ENCODE measurements at regions not wholly inside any gene's neighbourhood (a gene's known extent, or its start where the extent isn't known, plus 50 kb on each side); places are given as distances from the start of the nearest gene placed in this dataset.

DNA sequence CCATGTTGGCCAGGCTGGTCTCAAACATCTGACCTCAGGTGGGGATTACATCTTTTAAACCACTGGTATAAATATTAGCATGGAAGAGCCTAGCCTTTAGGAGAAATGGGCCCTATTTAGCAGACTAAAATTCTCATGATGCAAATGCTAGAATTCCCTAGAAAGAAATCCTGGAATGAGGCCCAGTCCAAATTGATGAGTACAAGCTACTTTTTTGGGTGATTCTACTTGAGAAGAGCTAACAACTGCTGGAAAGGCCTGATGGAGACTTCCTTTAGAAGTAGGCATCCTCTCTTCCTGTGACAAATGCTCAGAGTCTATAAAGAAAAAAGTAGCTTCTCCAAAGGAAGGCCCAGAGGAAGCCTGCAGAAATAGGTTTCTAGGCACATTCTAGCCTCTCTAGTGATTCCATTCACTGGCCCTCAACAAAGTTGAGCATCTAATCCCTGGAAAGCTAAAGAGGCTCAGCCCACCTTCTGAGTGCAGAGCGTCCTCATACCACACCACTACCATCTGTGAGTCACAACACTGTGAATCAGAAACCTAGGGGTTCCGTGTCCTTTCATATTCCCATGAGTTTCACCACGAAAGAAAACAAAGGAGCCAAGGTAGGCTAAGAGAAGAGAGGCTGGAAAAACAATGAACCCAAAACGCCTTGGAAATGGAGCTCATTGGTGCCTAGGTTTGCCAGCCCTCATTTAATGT lies 183.1 kb downstream of the C1D start:
- no peak for DNase-seq (ENCODE audit: low read depth)
- TF ChIP-seq, protein P1, sequence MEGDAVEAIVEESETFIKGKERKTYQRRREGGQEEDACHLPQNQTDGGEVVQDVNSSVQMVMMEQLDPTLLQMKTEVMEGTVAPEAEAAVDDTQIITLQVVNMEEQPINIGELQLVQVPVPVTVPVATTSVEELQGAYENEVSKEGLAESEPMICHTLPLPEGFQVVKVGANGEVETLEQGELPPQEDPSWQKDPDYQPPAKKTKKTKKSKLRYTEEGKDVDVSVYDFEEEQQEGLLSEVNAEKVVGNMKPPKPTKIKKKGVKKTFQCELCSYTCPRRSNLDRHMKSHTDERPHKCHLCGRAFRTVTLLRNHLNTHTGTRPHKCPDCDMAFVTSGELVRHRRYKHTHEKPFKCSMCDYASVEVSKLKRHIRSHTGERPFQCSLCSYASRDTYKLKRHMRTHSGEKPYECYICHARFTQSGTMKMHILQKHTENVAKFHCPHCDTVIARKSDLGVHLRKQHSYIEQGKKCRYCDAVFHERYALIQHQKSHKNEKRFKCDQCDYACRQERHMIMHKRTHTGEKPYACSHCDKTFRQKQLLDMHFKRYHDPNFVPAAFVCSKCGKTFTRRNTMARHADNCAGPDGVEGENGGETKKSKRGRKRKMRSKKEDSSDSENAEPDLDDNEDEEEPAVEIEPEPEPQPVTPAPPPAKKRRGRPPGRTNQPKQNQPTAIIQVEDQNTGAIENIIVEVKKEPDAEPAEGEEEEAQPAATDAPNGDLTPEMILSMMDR (IDR thresholded peaks at IDR 0.05; ENCODE audit: insufficient read depth, low read depth, low read length, missing control alignments): no peak
- H3K4me3 ChIP-seq (ENCODE audit: low read depth, low read length): no peak overlapping the region

DNA sequence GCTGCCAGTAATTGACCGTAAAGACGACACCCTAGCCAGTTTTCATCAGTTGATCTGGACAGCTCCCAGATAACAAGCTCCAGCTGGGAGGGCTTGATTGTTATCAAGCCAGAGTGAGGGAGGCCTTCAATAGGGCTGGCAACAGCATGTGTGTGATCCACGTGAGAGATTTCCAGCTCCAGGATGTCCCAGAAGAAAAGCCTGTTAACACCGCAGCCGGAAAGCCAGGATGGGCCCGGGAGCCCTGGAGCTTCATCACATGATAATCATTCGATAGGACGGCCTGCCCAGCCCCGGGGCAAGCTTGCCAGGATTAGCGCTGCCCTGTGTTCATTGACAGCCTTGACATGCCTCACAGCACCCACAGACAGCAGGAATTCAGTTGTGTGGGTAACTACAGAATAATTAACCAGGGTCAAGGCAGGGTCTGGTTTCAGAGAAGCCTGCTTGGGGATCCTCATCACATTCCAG lies 182.5 kb downstream of the C1D start:
- no peak for DNase-seq (ENCODE audit: low read depth)
- H3K4me3 ChIP-seq (ENCODE audit: low read depth, low read length): no peak overlapping the region
- TF ChIP-seq, protein P1 (IDR thresholded peaks at IDR 0.05; ENCODE audit: insufficient read depth, low read depth, low read length, missing control alignments): no peak

DNA sequence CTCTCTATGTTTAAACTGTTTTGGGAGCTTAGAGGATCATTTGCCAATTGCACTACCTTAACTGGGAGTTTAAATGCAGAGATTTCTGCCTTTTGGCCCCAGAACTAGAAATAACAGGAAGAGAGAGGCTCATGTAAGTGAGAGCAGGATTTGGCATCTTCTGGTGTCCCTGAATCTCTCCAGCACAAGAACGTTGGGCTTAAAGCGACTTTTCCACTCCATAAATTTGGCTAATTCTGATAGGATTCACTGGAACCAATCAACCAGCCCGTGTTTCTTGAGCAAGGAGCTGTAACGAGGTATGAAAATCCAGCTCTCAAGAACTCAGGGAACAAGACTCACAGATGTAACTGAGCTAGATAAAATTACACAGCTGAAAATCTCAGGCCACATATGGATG lies 181.0 kb downstream of the C1D start:
- H3K4me3 ChIP-seq (ENCODE audit: low read depth, low read length): no peak overlapping the region
- no peak for DNase-seq (ENCODE audit: low read depth)
- TF ChIP-seq, protein P1 (IDR thresholded peaks at IDR 0.05; ENCODE audit: insufficient read depth, low read depth, low read length, missing control alignments): no peak

DNA sequence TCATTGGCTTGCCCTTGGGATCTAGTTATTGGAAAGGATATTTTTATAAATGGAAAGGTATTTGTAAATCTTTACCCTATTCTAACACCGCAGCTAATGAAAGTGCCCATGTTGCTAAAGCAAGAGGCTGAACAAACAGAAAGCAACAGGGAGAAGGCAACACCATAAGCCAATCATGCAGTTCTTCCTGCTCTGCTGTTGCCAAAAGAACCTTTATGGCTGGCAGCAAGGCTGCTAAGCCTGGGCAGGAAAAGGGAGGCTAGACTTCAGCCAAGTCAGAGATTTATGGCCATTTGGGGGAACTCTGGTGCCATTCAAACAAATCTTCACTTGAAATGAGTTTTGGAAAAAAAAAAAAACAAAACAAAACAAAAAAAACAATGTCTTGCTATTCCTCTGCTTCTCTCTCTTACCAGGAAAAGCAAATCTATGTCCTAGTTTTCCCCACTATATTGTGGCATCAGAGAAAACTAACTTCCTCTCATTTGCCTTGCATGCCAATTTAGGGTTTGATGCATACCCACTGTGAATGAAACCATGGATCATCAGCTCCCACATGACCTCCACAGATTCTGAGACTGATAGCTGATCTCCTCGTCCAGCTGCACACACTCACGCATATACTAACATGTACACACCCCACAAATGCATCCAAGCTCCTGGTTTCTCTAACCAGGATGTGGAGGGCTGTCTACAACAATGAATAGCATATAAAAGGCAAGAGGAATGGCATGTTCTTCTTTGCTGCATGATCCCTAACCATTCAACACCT lies 179.3 kb downstream of the C1D start:
- no peak overlapping the region for H3K4me3 ChIP-seq (ENCODE audit: low read depth, low read length)
- DNase-seq (ENCODE audit: low read depth): no peak
- TF ChIP-seq, protein P1 (IDR thresholded peaks at IDR 0.05; ENCODE audit: insufficient read depth, low read depth, low read length, missing control alignments): no peak

DNA sequence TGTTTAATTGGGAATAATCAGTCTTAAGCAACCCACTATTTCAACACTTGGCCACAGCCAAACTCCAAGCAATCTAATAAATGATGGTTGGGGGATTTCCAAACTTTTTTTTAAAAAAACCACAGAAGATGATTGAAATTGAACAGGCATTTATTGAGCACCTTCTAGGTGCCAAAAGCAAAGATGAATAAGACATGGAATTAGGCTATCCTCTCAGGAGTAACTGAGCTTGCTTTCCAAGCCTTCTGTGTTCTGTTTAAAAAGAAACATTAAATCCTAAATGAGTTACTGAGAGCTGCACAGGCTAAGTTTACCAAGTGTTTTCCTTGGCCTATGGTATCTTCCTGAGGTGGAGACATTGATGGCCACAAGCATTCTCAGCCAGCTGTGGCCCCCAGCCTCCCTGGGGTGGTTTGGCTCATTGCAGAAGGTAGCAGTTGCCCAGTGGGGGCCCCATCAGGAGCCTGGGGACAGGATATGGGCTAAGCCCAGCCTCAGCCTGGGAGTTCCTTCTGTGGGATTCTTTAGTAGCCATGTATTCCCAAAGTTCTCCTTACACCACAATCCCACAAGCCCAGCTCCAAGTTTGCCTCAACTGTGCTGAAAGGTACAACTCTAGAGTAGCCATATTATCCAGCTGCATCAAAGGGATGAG lies 174.3 kb downstream of the C1D start:
- TF ChIP-seq, protein P1 (IDR thresholded peaks at IDR 0.05; ENCODE audit: insufficient read depth, low read depth, low read length, missing control alignments): no peak
- no peak for DNase-seq (ENCODE audit: low read depth)
- no peak overlapping the region for H3K4me3 ChIP-seq (ENCODE audit: low read depth, low read length)

DNA sequence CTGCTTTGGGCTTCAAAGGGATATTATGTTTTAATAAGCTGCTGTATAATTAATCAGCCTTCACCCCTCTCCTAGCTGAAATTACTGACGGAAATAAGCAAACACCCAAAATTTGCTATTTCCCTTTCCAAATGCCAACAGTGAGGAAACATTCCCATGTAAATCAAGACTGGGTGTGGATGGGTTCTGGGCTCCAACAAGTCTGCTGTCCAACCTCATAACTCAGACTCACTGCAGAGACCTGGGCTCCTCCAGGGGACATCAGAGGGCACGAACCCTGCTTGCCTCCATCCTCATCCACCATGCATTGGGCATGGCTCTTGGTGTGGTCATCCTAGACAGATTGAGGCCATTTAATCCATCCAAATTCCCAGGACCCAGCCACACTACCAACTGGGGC lies 173.7 kb downstream of the C1D start:
- no peak overlapping the region for H3K4me3 ChIP-seq (ENCODE audit: low read depth, low read length)
- DNase-seq (ENCODE audit: low read depth): no peak
- TF ChIP-seq, protein P1 (IDR thresholded peaks at IDR 0.05; ENCODE audit: insufficient read depth, low read depth, low read length, missing control alignments): no peak

All from GM12865 (cell line).